ENCODE measurements at regions not wholly inside any gene's neighbourhood (a gene's known extent, or its start where the extent isn't known, plus 50 kb on each side); places are given as distances from the start of the nearest gene placed in this dataset.

DNA sequence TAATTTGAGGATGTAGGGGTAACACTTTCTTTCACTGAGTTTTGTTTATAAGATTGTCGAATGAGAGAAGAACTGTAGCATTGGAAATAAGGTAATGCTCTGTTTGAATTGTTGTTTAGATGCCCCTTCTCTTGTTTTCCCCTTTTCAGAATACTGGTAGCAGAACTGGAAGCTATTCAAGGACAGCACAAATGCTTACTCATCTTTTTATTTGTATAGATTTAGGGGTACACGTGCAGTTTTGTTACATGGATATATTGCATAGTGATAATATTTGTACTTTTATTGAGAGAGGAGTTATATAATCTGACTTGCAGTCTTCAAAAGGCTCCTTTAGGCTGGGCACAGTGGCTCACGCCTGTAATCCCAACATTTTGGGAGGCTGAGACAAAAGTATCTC, 145.4 kb upstream of the HAND2 start:
- H3K4me3 ChIP-seq: no peak overlapping the region
- DNase-seq (no peak), ATAC-seq (no peak)
- no peaks in the 10 kb centered on the region for H3K36me3 ChIP-seq
- no peak overlapping the region for H3K27ac ChIP-seq
- intact Hi-C loops (cut with DNase I): no loop called here
- no peaks in the 10 kb centered on the region for H3K9me3 ChIP-seq
- H3K4me1 ChIP-seq: no peaks in the 10 kb centered on the region
- TF ChIP-seq, protein P1, sequence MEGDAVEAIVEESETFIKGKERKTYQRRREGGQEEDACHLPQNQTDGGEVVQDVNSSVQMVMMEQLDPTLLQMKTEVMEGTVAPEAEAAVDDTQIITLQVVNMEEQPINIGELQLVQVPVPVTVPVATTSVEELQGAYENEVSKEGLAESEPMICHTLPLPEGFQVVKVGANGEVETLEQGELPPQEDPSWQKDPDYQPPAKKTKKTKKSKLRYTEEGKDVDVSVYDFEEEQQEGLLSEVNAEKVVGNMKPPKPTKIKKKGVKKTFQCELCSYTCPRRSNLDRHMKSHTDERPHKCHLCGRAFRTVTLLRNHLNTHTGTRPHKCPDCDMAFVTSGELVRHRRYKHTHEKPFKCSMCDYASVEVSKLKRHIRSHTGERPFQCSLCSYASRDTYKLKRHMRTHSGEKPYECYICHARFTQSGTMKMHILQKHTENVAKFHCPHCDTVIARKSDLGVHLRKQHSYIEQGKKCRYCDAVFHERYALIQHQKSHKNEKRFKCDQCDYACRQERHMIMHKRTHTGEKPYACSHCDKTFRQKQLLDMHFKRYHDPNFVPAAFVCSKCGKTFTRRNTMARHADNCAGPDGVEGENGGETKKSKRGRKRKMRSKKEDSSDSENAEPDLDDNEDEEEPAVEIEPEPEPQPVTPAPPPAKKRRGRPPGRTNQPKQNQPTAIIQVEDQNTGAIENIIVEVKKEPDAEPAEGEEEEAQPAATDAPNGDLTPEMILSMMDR (IDR thresholded peaks at IDR 0.05): no peak
- H3K27me3 ChIP-seq: no peaks in the 10 kb centered on the region

DNA sequence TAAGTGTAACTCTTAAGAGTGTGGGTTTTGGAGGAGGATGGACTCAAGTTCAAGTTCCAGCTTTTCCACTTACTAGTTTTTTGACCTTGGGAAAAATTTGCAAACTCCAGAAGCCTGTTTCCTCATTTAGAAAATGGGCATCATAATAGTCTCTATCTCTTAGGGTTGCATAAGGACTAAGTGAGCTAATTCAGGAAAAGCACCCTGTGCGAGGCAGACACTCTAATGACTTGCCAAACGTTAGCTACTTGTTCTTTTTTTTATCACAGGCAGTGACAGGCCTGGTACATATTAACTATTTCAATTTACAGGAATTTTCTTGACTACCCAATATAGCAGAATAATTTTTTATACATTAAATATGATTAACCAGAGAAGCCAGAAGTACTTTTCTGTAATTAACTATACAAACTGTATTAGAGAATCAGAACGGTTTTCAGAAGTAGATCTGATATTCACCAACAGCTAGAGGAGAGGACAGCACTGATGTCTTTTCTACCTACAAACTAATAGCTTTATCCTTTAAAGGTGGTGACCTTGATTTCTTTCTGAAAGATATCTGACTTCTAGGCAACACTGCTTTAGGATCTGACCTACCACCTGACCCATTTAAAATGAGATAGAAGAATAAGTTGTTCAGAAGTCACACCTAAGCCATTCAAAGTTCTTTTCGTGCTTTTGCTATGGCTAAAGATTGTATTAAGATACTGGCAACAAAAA, 139.6 kb upstream of the HAND2 start:
- no peaks in the 10 kb centered on the region for H3K4me1 ChIP-seq
- no peak overlapping the region for H3K27ac ChIP-seq
- intact Hi-C loops (cut with DNase I): no loop called here
- ATAC-seq: no peak
- H3K36me3 ChIP-seq: no peaks in the 10 kb centered on the region
- TF ChIP-seq, protein P1 (IDR thresholded peaks at IDR 0.05): no peak
- no peaks in the 10 kb centered on the region for H3K27me3 ChIP-seq
- no peak overlapping the region for H3K4me3 ChIP-seq
- no peak for DNase-seq
- no peaks in the 10 kb centered on the region for H3K9me3 ChIP-seq

DNA sequence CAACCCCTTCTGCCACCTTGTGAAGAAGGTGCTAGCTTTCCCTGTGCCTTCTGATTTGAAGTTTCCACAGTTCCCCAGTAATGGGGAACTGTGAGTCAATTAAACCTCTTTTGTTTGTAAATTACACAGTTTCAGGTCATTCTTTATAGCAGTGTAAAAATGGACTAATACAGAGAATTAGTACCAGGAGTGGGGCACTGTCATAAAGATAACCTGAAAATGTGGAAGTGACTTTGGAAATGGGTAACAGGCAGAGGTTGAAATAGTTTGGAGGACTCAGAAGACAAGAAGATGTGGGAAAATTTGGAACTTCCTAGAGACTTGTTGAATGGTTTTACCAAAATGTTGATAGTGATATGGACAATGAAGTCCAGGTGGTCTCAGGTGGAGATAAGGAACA, 131.0 kb upstream of the HAND2 start:
- Histone ChIP-seq H3K27ac (no peak overlapping the region), H3K9me3 (no peaks in the 10 kb centered on the region), H3K27me3 (no peaks in the 10 kb centered on the region), H3K36me3 (no peaks in the 10 kb centered on the region), H3K4me3 (no peak overlapping the region), H3K4me1 (no peaks in the 10 kb centered on the region)
- TF ChIP-seq, protein P1 (IDR thresholded peaks at IDR 0.05): no peak
- DNase-seq (no peak), ATAC-seq (no peak)
- intact Hi-C loops (cut with DNase I): no loop called here

DNA sequence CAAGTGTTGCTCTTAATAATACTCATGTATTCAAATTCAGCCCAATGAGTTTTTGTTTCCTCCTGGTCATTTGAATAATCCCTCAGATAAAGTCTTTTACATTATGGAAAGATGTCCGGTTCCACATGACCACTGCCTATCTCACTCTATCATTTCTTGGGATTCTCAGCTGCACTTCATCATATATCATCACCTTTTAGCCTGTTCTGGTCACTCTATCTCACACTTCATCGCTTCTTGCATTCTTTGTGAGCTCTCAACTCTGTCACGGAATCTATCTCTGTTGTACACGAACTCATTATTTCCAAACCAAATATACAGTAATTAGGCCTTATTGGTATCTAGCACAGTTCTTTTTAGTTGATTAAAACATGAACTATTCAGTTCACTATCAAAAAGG, 126.9 kb upstream of the HAND2 start:
- no peaks in the 10 kb centered on the region for H3K4me1 ChIP-seq
- ATAC-seq (no peak), DNase-seq (no peak)
- H3K4me3 ChIP-seq: no peak overlapping the region
- no peaks in the 10 kb centered on the region for H3K9me3 ChIP-seq
- H3K27ac ChIP-seq: no peak overlapping the region
- intact Hi-C loops (cut with DNase I): no loop called here
- TF ChIP-seq, protein P1 (IDR thresholded peaks at IDR 0.05): no peak
- H3K27me3 ChIP-seq: no peaks in the 10 kb centered on the region
- no peaks in the 10 kb centered on the region for H3K36me3 ChIP-seq

DNA sequence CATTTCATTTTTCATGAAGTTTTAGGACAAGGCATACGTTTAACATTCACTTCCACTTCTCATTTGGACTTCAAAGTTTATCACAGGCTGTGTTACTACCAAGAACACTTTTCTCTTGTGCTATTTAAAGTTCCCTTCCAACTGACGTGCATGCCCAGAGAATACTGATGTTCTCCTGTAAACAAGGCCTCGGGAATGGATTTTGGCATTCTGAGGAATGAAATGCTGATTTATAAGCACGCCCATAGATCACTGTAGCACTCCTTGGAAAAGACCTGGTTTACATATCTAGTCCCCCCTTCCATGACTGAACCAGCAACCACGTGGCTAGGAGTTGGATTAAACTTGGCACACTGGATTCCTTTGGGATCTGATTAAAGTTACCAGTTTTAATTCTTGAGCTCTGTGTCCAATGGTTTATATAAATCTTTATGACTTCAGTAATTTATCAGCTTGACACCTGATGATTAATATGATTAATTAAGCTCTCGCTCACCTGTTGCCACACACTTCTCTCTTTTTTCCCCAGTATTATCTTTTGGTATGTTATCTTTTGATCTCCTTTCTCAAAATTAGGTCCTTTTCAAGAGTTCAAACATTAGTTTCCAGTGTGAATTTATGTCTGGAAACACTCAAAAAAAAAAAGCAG, 122.4 kb upstream of the HAND2 start:
- no peak overlapping the region for H3K27ac ChIP-seq
- ATAC-seq: no peak
- no peaks in the 10 kb centered on the region for H3K9me3 ChIP-seq
- no peaks in the 10 kb centered on the region for H3K4me1 ChIP-seq
- no peaks in the 10 kb centered on the region for H3K36me3 ChIP-seq
- H3K4me3 ChIP-seq: no peak overlapping the region
- intact Hi-C loops (cut with DNase I): no loop called here
- H3K27me3 ChIP-seq: no peaks in the 10 kb centered on the region
- no peak for DNase-seq
- TF ChIP-seq, protein P1 (IDR thresholded peaks at IDR 0.05): no peak
